ENCODE measurements at regions not wholly inside any gene's neighbourhood (a gene's known extent, or its start where the extent isn't known, plus 50 kb on each side); places are given as distances from the start of the nearest gene placed in this dataset.
A peak's percentile ranks its signal among the peaks of the same experiment; 100 is the strongest.
"Not testable (repeated sequence)": the region's sequence is repeated elsewhere in the genome, so short reads cannot be mapped to it uniquely, and the experiment has no call there.

DNA sequence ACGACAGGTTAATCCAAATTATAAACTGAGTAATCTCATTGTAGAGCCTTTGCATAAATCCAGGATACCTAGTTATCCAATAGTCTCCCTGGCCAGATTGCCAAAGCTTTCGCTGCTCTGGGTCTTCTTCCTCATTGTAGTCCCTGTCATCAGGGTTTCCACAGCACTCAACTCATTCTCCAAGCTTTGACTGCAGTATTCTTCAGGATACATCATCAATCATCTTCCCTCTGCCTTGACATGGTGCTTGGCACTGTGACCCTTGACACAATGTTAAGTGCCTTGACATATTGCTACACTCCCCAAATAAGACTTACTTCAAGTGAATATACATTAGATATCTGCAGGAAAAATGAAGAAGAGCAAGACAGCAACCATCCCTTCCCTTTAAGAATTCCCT, 60.1 kb upstream of the RESF1 start:
- Mint-ChIP-seq H3K27ac (ENCODE audit: unreplicated experiment) (no peak overlapping the region), H3K4me1 (ENCODE audit: low read depth, unreplicated experiment) (peaks cover 16% of the 10 kb centered on the region), H3K9me3 (ENCODE audit: unreplicated experiment) (peaks cover 9% of the 10 kb centered on the region), H3K4me3 (ENCODE audit: unreplicated experiment) (no peak overlapping the region), H3K27me3 (ENCODE audit: low read depth, unreplicated experiment) (no peaks in the 10 kb centered on the region), H3K36me3 (ENCODE audit: low read depth, unreplicated experiment) (no peaks in the 10 kb centered on the region)
- Histone ChIP-seq H3K4me1 (ENCODE audit: insufficient read depth, low read length) (peaks cover 3% of the 10 kb centered on the region), H3K4me3 (ENCODE audit: insufficient read depth, low read depth, low read length) (no peak overlapping the region), H3K79me2 (ENCODE audit: insufficient read depth, low read length) (no peaks in the 10 kb centered on the region), H3K36me3 (ENCODE audit: insufficient read depth, low read length) (no peaks in the 10 kb centered on the region), H3K9ac (ENCODE audit: low read length) (no peak overlapping the region), H3K27me3 (ENCODE audit: insufficient read depth, low read length) (no peaks in the 10 kb centered on the region), H3K9me3 (ENCODE audit: insufficient read depth, low read depth, low read length) (no peaks in the 10 kb centered on the region), H4K20me1 (ENCODE audit: insufficient read depth, low read length) (no peaks in the 10 kb centered on the region), H2AFZ (ENCODE audit: low read depth, low read length) (no peak overlapping the region), H3K4me2 (ENCODE audit: low read length) (no peak overlapping the region), H3K27ac (ENCODE audit: low read depth, low read length) (no peak overlapping the region)
- TF ChIP-seq, protein P1, sequence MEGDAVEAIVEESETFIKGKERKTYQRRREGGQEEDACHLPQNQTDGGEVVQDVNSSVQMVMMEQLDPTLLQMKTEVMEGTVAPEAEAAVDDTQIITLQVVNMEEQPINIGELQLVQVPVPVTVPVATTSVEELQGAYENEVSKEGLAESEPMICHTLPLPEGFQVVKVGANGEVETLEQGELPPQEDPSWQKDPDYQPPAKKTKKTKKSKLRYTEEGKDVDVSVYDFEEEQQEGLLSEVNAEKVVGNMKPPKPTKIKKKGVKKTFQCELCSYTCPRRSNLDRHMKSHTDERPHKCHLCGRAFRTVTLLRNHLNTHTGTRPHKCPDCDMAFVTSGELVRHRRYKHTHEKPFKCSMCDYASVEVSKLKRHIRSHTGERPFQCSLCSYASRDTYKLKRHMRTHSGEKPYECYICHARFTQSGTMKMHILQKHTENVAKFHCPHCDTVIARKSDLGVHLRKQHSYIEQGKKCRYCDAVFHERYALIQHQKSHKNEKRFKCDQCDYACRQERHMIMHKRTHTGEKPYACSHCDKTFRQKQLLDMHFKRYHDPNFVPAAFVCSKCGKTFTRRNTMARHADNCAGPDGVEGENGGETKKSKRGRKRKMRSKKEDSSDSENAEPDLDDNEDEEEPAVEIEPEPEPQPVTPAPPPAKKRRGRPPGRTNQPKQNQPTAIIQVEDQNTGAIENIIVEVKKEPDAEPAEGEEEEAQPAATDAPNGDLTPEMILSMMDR (IDR thresholded peaks at IDR 0.05; ENCODE audit: insufficient read depth, low read depth, low read length): no peak
- TF ChIP-seq EZH2 (IDR thresholded peaks at IDR 0.05; ENCODE audit: insufficient read depth, low read length): no peak
- FAIRE-seq: no peak
- DNase-seq (ENCODE audit: low read depth): no peak

DNA sequence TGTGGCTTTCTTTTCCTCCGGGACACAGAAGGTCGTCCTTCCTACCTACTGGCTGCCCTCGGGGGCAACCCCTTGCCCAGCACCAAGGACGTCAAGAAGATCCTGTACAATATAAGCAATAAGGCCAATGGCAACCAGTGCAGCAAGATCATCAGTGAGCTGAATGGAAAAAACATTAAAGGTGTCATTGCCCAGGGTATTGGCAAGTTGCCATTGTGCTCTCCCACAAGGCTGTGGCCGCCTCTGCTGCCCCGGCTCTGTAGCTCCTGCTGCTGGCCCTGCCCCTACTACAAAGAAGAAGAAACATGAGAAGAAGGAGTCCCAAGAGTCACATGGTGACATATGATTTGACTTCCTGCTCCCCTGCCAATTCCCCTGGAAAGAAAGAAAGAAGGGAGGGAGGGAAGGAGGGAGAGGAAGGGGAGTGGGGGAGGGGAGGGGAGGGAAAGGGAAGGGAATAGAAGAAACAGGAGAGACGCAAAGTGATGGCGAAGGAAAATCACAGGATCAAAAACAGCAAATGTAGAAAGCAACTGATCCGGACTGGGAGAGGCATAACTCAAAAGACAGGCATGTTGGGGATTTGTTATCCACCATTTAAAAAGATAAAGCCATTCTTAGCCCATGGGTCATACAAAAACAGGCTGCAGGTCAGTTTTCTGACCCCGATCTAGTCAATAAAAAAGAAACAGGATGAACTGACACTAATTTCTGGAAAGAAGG, 61.3 kb upstream of the RESF1 start:
- H3K79me2 ChIP-seq (ENCODE audit: insufficient read depth, low read length): no peaks in the 10 kb centered on the region
- no peak for FAIRE-seq
- no peak overlapping the region for H3K4me3 Mint-ChIP-seq (ENCODE audit: unreplicated experiment)

DNA sequence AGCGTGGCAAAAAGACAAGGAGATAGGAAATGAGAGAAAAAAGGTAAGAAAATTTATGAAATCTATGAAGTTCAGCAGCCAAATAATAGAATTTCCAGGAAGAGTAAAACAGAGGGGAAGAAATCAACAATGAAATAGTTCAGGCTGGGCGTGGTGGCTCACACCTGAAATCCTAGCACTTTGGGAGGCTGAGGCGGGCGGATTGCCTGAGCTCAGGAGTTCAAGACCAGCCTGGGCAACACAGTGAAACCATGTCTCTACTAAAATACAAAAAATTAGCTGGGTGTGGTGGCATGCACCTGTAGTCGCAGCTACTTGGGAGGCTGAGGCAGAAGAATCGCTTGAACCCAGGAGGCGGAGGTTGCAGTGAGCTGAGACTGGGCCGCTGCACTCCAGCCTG, 62.1 kb upstream of the RESF1 start:
- not testable (repeated sequence) for H3K36me3 ChIP-seq (ENCODE audit: insufficient read depth, low read length); H3K36me3 Mint-ChIP-seq (ENCODE audit: low read depth, unreplicated experiment); H3K27ac ChIP-seq (ENCODE audit: low read depth, low read length); H3K79me2 ChIP-seq (ENCODE audit: insufficient read depth, low read length); H3K4me2 ChIP-seq (ENCODE audit: low read length); H3K9me3 Mint-ChIP-seq (ENCODE audit: unreplicated experiment); H3K9ac ChIP-seq (ENCODE audit: low read length); FAIRE-seq; H3K4me1 ChIP-seq (ENCODE audit: insufficient read depth, low read length); H3K4me3 ChIP-seq (ENCODE audit: insufficient read depth, low read depth, low read length); H4K20me1 ChIP-seq (ENCODE audit: insufficient read depth, low read length); H2AFZ ChIP-seq (ENCODE audit: low read depth, low read length); H3K27me3 ChIP-seq (ENCODE audit: insufficient read depth, low read length); DNase-seq (ENCODE audit: low read depth); H3K4me3 Mint-ChIP-seq (ENCODE audit: unreplicated experiment); H3K9me3 ChIP-seq (ENCODE audit: insufficient read depth, low read depth, low read length); H3K27me3 Mint-ChIP-seq (ENCODE audit: low read depth, unreplicated experiment)
- Mint-ChIP-seq H3K27ac (ENCODE audit: unreplicated experiment) (peak overlapping the region; percentile 8), H3K4me1 (ENCODE audit: low read depth, unreplicated experiment) (peaks cover 16% of the 10 kb centered on the region)

More for the DNA sequence above, 61.3 kb upstream of the RESF1 start:
- H3K27ac ChIP-seq (ENCODE audit: low read depth, low read length): no peak overlapping the region
- Mint-ChIP-seq H3K27ac (ENCODE audit: unreplicated experiment) (peak overlapping the region; percentile 70), H3K9me3 (ENCODE audit: unreplicated experiment) (peaks cover 9% of the 10 kb centered on the region), H3K27me3 (ENCODE audit: low read depth, unreplicated experiment) (no peaks in the 10 kb centered on the region), H3K36me3 (ENCODE audit: low read depth, unreplicated experiment) (no peaks in the 10 kb centered on the region), H3K4me1 (ENCODE audit: low read depth, unreplicated experiment) (peaks cover 16% of the 10 kb centered on the region)
- H3K4me3 ChIP-seq (ENCODE audit: insufficient read depth, low read depth, low read length): no peak overlapping the region
- no peaks in the 10 kb centered on the region for H4K20me1 ChIP-seq (ENCODE audit: insufficient read depth, low read length)
- peaks cover 3% of the 10 kb centered on the region for H3K4me1 ChIP-seq (ENCODE audit: insufficient read depth, low read length)
- H3K36me3 ChIP-seq (ENCODE audit: insufficient read depth, low read length): no peaks in the 10 kb centered on the region
- no peaks in the 10 kb centered on the region for H3K9me3 ChIP-seq (ENCODE audit: insufficient read depth, low read depth, low read length)
- no peak overlapping the region for H3K9ac ChIP-seq (ENCODE audit: low read length)
- DNase-seq (ENCODE audit: low read depth): peak; percentile 35
- no peaks in the 10 kb centered on the region for H3K27me3 ChIP-seq (ENCODE audit: insufficient read depth, low read length)
- no peak overlapping the region for H3K4me2 ChIP-seq (ENCODE audit: low read length)
- no peak overlapping the region for H2AFZ ChIP-seq (ENCODE audit: low read depth, low read length)
- no peak for TF ChIP-seq EZH2 (IDR thresholded peaks at IDR 0.05; ENCODE audit: insufficient read depth, low read length)
- TF ChIP-seq, protein P1 (IDR thresholded peaks at IDR 0.05; ENCODE audit: insufficient read depth, low read depth, low read length): no peak
